K562 (cell line): ENCODE measurements at regions not wholly inside any gene's neighbourhood (a gene's known extent, or its start where the extent isn't known, plus 50 kb on each side); places are given as distances from the start of the nearest gene placed in this dataset.

ENCODE experiments used
- FIP1L1 ChIP-seq: fragments of 200-400 bp; formaldehyde crosslinking; IDR thresholded peaks from 2 replicates; pipeline ENCODE4 v1.6.1; 2018; ENCODE audit warnings: mild to moderate bottlenecking, low read depth, low read length; ENCODE audit not compliant: poor library complexity, severe bottlenecking
- HDGF ChIP-seq: fragments of 450-650 bp; IDR thresholded peaks from 2 replicates; pipeline ENCODE4 v1.6.1; 2016
- HNRNPH1 ChIP-seq: fragments of 200-400 bp; formaldehyde crosslinking; optimal IDR thresholded peaks from 2 replicates; pipeline ENCODE3; 2017; ENCODE audit warnings: low read depth, mild to moderate bottlenecking, low read length, moderate library complexity
- L3MBTL2 ChIP-seq: fragments of 450-650 bp; IDR thresholded peaks from 2 replicates; pipeline ENCODE4 v1.6.1; 2016; ENCODE audit warnings: mild to moderate bottlenecking, moderate library complexity
- ZNF354B ChIP-seq: fragments of 250-450 bp; sonication (Bioruptor Pico); IDR thresholded peaks from 2 replicates; pipeline ENCODE4 v1.4.0; 2020
- TF ChIP-seq, protein P1 (sequence below), 2 experiments: fragments of 200-800 bp in 1 of 2; sonication (Bioruptor generic) in 1 of 2; sonication (generic) in 1 of 2; formaldehyde crosslinking in 1 of 2; IDR thresholded peaks in 1 of 2; conservative IDR thresholded peaks in 1 of 2; 2 replicates each; pipeline versions ENCODE4 v1.5.0 to v1.6.1; 2016 to 2020; ENCODE audit warnings: missing compliant biosample characterization in 1 of 2, missing genetic modification characterization in 1 of 2, missing genetic modification reagents in 1 of 2
- TF ChIP-seq, protein P2 (sequence below): fragments of 450-650 bp; IDR thresholded peaks from 2 replicates; pipeline ENCODE4 v1.6.1; 2016; ENCODE audit warnings: mild to moderate bottlenecking, moderate library complexity
- TF ChIP-seq, protein P3 (sequence below): fragments of 450-650 bp; IDR thresholded peaks from 2 replicates; pipeline ENCODE4 v1.6.1; 2017; ENCODE audit warnings: antibody characterized with exemption
- TF ChIP-seq, protein P4 (sequence below): fragments of 200-800 bp; sonication (Bioruptor generic); IDR thresholded peaks from 2 replicates; pipeline ENCODE4 v1.6.1; 2017; ENCODE audit warnings: missing genetic modification characterization, missing compliant biosample characterization

DNA sequence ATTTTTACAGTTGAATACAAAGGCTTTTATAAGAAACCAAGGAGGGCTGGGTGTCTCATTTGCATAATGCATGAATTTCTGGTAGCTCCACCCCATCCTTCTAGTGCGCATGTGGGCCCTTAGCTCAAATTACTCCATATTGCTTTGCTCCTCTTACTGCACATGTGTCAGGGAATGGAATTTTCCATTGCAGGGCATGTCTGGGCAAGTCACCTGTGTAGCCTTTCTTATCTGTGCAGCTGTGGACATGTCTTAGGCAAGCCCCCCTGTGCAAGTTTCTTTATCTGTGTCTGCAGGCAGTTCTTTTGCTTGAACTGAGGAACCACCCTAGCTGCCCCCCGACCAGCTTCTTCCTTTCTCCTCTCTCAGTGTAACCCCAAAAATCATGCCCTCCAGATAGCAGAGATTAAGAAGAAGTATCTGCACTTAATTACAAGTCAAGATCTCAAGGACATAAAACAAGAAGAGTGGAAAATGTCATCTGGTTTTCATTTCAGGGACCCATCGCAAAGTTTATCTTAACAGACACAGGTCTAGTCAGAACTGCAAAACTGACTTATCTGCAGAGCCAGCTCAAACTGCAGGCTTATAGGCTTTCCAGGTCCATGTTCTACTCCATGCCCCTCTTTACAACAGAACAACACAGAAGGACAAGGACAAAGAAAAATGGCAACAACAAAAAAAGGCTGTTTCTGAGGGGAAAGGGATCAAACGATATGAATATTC lies 137.9 kb upstream of the HS3ST4 start (continued):
- TF ChIP-seq, protein P1, sequence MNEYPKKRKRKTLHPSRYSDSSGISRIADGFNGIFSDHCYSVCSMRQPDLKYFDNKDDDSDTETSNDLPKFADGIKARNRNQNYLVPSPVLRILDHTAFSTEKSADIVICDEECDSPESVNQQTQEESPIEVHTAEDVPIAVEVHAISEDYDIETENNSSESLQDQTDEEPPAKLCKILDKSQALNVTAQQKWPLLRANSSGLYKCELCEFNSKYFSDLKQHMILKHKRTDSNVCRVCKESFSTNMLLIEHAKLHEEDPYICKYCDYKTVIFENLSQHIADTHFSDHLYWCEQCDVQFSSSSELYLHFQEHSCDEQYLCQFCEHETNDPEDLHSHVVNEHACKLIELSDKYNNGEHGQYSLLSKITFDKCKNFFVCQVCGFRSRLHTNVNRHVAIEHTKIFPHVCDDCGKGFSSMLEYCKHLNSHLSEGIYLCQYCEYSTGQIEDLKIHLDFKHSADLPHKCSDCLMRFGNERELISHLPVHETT (CRISPR knock-in tag; conservative IDR thresholded peaks at IDR 0.05 in 1 of 2, IDR thresholded peaks at IDR 0.05 in 1 of 2): peak in 1 of 2 experiments; percentile 60; a peak in 1 of 4 replicates
- TF ChIP-seq, protein P2, sequence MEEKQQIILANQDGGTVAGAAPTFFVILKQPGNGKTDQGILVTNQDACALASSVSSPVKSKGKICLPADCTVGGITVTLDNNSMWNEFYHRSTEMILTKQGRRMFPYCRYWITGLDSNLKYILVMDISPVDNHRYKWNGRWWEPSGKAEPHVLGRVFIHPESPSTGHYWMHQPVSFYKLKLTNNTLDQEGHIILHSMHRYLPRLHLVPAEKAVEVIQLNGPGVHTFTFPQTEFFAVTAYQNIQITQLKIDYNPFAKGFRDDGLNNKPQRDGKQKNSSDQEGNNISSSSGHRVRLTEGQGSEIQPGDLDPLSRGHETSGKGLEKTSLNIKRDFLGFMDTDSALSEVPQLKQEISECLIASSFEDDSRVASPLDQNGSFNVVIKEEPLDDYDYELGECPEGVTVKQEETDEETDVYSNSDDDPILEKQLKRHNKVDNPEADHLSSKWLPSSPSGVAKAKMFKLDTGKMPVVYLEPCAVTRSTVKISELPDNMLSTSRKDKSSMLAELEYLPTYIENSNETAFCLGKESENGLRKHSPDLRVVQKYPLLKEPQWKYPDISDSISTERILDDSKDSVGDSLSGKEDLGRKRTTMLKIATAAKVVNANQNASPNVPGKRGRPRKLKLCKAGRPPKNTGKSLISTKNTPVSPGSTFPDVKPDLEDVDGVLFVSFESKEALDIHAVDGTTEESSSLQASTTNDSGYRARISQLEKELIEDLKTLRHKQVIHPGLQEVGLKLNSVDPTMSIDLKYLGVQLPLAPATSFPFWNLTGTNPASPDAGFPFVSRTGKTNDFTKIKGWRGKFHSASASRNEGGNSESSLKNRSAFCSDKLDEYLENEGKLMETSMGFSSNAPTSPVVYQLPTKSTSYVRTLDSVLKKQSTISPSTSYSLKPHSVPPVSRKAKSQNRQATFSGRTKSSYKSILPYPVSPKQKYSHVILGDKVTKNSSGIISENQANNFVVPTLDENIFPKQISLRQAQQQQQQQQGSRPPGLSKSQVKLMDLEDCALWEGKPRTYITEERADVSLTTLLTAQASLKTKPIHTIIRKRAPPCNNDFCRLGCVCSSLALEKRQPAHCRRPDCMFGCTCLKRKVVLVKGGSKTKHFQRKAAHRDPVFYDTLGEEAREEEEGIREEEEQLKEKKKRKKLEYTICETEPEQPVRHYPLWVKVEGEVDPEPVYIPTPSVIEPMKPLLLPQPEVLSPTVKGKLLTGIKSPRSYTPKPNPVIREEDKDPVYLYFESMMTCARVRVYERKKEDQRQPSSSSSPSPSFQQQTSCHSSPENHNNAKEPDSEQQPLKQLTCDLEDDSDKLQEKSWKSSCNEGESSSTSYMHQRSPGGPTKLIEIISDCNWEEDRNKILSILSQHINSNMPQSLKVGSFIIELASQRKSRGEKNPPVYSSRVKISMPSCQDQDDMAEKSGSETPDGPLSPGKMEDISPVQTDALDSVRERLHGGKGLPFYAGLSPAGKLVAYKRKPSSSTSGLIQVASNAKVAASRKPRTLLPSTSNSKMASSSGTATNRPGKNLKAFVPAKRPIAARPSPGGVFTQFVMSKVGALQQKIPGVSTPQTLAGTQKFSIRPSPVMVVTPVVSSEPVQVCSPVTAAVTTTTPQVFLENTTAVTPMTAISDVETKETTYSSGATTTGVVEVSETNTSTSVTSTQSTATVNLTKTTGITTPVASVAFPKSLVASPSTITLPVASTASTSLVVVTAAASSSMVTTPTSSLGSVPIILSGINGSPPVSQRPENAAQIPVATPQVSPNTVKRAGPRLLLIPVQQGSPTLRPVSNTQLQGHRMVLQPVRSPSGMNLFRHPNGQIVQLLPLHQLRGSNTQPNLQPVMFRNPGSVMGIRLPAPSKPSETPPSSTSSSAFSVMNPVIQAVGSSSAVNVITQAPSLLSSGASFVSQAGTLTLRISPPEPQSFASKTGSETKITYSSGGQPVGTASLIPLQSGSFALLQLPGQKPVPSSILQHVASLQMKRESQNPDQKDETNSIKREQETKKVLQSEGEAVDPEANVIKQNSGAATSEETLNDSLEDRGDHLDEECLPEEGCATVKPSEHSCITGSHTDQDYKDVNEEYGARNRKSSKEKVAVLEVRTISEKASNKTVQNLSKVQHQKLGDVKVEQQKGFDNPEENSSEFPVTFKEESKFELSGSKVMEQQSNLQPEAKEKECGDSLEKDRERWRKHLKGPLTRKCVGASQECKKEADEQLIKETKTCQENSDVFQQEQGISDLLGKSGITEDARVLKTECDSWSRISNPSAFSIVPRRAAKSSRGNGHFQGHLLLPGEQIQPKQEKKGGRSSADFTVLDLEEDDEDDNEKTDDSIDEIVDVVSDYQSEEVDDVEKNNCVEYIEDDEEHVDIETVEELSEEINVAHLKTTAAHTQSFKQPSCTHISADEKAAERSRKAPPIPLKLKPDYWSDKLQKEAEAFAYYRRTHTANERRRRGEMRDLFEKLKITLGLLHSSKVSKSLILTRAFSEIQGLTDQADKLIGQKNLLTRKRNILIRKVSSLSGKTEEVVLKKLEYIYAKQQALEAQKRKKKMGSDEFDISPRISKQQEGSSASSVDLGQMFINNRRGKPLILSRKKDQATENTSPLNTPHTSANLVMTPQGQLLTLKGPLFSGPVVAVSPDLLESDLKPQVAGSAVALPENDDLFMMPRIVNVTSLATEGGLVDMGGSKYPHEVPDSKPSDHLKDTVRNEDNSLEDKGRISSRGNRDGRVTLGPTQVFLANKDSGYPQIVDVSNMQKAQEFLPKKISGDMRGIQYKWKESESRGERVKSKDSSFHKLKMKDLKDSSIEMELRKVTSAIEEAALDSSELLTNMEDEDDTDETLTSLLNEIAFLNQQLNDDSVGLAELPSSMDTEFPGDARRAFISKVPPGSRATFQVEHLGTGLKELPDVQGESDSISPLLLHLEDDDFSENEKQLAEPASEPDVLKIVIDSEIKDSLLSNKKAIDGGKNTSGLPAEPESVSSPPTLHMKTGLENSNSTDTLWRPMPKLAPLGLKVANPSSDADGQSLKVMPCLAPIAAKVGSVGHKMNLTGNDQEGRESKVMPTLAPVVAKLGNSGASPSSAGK: no peak
- TF ChIP-seq, protein P3, sequence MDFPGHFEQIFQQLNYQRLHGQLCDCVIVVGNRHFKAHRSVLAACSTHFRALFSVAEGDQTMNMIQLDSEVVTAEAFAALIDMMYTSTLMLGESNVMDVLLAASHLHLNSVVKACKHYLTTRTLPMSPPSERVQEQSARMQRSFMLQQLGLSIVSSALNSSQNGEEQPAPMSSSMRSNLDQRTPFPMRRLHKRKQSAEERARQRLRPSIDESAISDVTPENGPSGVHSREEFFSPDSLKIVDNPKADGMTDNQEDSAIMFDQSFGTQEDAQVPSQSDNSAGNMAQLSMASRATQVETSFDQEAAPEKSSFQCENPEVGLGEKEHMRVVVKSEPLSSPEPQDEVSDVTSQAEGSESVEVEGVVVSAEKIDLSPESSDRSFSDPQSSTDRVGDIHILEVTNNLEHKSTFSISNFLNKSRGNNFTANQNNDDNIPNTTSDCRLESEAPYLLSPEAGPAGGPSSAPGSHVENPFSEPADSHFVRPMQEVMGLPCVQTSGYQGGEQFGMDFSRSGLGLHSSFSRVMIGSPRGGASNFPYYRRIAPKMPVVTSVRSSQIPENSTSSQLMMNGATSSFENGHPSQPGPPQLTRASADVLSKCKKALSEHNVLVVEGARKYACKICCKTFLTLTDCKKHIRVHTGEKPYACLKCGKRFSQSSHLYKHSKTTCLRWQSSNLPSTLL: no peak
- TF ChIP-seq HDGF: no peak
- peak; percentile 44; the same call in 1 of the 2 replicates for TF ChIP-seq L3MBTL2
- TF ChIP-seq, protein P4, sequence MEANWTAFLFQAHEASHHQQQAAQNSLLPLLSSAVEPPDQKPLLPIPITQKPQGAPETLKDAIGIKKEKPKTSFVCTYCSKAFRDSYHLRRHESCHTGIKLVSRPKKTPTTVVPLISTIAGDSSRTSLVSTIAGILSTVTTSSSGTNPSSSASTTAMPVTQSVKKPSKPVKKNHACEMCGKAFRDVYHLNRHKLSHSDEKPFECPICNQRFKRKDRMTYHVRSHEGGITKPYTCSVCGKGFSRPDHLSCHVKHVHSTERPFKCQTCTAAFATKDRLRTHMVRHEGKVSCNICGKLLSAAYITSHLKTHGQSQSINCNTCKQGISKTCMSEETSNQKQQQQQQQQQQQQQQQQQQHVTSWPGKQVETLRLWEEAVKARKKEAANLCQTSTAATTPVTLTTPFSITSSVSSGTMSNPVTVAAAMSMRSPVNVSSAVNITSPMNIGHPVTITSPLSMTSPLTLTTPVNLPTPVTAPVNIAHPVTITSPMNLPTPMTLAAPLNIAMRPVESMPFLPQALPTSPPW: peak; percentile 78
- TF ChIP-seq ZNF354B (CRISPR knock-in tag): no peak
- no peak for TF ChIP-seq FIP1L1
- TF ChIP-seq HNRNPH1: no peak
